ENCODE measurements at regions not wholly inside any gene's neighbourhood (a gene's known extent, or its start where the extent isn't known, plus 50 kb on each side); places are given as distances from the start of the nearest gene placed in this dataset.

DNA sequence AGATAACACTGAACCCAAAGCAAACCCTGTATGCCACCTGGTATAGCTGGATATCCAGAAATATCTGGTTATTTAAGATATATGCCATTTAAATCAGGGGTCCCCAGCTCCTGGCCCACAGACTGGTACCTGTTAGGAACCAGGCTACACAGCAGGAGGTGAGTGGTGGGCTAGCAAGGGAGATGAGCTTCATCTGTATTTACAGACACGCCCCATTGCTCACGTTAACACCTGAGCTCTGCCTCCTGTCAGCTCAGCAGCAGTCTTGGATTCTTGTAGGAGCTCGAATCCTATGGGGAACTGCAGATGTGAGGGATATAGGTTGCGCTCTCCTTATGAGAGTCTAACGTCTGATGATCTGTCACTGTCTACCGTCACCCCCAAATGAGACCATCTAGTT is 646.6 kb downstream of the TLE4 start:
- no peak overlapping the region for H3K9ac ChIP-seq (ENCODE audit: low read depth, low read length)
- no peak overlapping the region for H3K4me3 ChIP-seq (ENCODE audit: low read length)
- no peaks in the 10 kb centered on the region for H3K4me1 ChIP-seq (ENCODE audit: control insufficient read depth, insufficient read depth, low read length)
- H3K4me2 ChIP-seq (ENCODE audit: low read length): no peak overlapping the region
- H3K9me3 ChIP-seq (replicated peaks; ENCODE audit: low read length): no peaks in the 10 kb centered on the region
- H3K36me3 ChIP-seq (ENCODE audit: insufficient read depth, low read length): no peaks in the 10 kb centered on the region
- H3K27me3 ChIP-seq (ENCODE audit: control insufficient read depth, insufficient read depth, low read length): no peaks in the 10 kb centered on the region

DNA sequence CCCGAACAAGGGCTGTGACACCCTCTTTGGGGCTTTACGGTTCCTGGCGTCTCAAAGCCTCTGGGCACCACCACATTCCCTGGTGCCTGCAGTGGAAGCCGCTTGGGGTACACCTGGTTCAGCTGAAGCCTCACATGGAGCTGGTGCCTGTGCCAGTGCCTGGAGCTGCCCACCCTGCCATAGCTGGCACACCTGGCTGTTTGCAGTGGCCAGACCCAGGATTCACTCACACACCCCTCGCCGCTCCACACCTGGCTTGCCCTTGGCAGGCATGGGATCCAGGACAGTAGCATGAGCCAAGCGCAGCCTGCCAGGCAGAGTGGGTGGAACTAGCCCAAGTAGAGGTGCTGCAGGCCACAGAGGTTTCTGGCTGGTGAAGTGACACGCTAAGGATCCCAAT is 641.8 kb downstream of the TLE4 start:
- Histone ChIP-seq H3K36me3 (ENCODE audit: insufficient read depth, low read length) (no peaks in the 10 kb centered on the region), H3K9me3 (replicated peaks; ENCODE audit: low read length) (no peaks in the 10 kb centered on the region)

DNA sequence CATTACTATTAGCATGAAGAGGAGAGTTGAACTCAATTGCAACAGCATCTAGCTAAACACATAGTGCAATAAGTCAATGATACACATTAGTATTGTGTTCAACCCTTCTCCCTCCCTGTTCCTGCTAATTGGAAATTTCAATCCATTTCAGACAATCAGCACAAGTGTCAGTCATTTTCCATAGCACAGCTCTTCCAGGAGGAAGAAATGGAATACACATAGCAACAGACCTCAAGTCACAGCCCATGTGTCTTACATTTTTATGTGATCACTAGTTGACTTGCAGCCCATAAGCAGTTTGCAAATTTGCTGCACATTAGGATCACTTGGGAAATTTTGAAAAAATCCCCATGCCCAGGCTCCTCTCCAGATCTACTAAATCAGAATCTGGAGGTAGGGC is 636.9 kb downstream of the TLE4 start:
- no peak overlapping the region for H3K4me3 ChIP-seq (ENCODE audit: low read length)
- no peak overlapping the region for H3K4me2 ChIP-seq (ENCODE audit: low read length)
- no peak overlapping the region for H3K9ac ChIP-seq (ENCODE audit: low read depth, low read length)
- H3K27me3 ChIP-seq (ENCODE audit: control insufficient read depth, insufficient read depth, low read length): no peaks in the 10 kb centered on the region
- H3K36me3 ChIP-seq (ENCODE audit: insufficient read depth, low read length): no peaks in the 10 kb centered on the region
- H3K9me3 ChIP-seq (replicated peaks; ENCODE audit: low read length): no peaks in the 10 kb centered on the region
- no peaks in the 10 kb centered on the region for H3K4me1 ChIP-seq (ENCODE audit: control insufficient read depth, insufficient read depth, low read length)

More for the DNA sequence above, 641.8 kb downstream of the TLE4 start:
- H3K4me2 ChIP-seq (ENCODE audit: low read length): no peak overlapping the region
- no peaks in the 10 kb centered on the region for H3K27me3 ChIP-seq (ENCODE audit: control insufficient read depth, insufficient read depth, low read length)
- H3K4me1 ChIP-seq (ENCODE audit: control insufficient read depth, insufficient read depth, low read length): no peaks in the 10 kb centered on the region
- H3K4me3 ChIP-seq (ENCODE audit: low read length): no peak overlapping the region
- H3K9ac ChIP-seq (ENCODE audit: low read depth, low read length): no peak overlapping the region

DNA sequence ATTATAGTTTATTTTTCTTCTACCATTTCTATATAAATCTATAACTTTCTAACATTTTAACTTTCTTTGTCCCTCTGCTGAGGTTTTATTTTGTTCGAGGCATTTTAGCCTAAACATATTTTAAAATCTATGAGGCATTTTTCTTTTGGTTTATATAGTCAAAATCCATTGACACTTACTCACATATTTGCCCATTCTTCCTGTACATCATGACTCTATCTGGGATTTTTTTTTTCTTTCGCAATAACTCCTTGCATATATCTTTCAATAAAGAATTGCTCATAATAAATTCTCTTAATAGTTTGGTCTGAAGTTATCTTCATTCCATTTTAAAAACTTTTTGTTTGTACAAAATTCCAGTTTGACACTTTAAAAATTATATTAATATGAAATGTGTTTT is 632.3 kb downstream of the TLE4 start:
- Histone ChIP-seq H3K4me2 (ENCODE audit: low read length) (no peak overlapping the region), H3K9ac (ENCODE audit: low read depth, low read length) (no peak overlapping the region), H3K9me3 (replicated peaks; ENCODE audit: low read length) (no peaks in the 10 kb centered on the region), H3K36me3 (ENCODE audit: insufficient read depth, low read length) (no peaks in the 10 kb centered on the region), H3K4me3 (ENCODE audit: low read length) (no peak overlapping the region), H3K27me3 (ENCODE audit: control insufficient read depth, insufficient read depth, low read length) (no peaks in the 10 kb centered on the region), H3K4me1 (ENCODE audit: control insufficient read depth, insufficient read depth, low read length) (no peaks in the 10 kb centered on the region)

DNA sequence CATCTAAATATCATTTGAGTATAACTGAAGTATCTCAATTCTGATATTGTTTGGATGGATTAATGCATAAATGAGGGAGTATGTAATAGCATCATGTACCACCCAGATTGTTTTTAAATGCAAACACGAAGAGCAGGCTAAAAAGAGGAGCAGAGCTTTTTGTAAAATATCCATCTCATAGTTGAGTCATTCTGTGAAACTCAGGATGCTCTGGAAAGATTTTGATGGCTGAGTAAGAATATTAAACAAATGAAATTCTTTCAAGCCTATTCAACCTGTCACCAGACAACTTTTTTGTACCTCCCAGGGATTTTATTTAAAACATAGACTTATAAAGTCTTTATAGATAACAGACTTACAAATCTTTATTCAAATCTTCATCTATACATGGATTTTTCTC is 625.9 kb downstream of the TLE4 start:
- Histone ChIP-seq H3K4me2 (ENCODE audit: low read length) (no peak overlapping the region), H3K36me3 (ENCODE audit: insufficient read depth, low read length) (no peaks in the 10 kb centered on the region), H3K9me3 (replicated peaks; ENCODE audit: low read length) (no peaks in the 10 kb centered on the region), H3K9ac (ENCODE audit: low read depth, low read length) (no peak overlapping the region), H3K27me3 (ENCODE audit: control insufficient read depth, insufficient read depth, low read length) (no peaks in the 10 kb centered on the region), H3K4me1 (ENCODE audit: control insufficient read depth, insufficient read depth, low read length) (no peaks in the 10 kb centered on the region), H3K4me3 (ENCODE audit: low read length) (no peak overlapping the region)

DNA sequence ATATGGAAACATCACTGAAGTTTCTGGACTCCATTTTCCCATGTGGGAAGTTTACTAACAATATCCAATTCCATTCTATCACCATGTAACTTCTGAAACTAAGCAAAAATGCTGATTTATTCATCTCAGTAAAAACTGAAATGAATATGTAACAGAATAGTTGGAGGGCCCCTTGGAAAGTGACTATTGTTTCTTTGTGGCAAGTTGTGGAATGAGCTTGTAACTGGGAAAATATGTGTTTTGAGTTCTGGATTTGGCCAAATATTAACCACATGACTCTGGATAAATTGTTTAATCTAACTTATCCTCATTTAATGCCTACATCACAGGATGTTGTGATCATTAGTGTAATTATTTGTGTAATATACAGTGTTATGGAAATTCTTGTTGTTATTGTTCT is 619.3 kb downstream of the TLE4 start:
- Histone ChIP-seq H3K4me3 (ENCODE audit: low read length) (no peak overlapping the region), H3K4me2 (ENCODE audit: low read length) (no peak overlapping the region), H3K36me3 (ENCODE audit: insufficient read depth, low read length) (no peaks in the 10 kb centered on the region), H3K27me3 (ENCODE audit: control insufficient read depth, insufficient read depth, low read length) (no peaks in the 10 kb centered on the region), H3K9me3 (replicated peaks; ENCODE audit: low read length) (no peaks in the 10 kb centered on the region), H3K4me1 (ENCODE audit: control insufficient read depth, insufficient read depth, low read length) (no peaks in the 10 kb centered on the region), H3K9ac (ENCODE audit: low read depth, low read length) (no peak overlapping the region)

DNA sequence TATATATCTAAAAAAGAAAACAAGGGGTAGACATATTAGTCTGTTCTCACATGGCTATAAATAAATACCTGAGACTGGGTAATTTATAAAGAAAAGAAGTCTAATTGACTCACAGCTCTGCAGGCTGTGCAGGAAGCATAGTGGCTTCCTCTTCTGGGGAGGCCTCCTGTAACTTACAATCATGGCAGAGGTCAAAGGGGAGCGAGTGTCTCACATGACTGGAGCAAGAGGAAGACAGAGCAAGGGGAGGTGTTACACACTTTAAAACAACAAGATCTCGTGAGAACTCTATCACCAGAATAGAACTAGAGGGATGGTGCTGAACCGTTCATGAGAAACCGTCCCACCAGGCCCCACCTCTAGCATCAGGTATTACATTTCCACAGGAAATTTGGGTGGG is 616.8 kb downstream of the TLE4 start:
- Histone ChIP-seq H3K4me3 (ENCODE audit: low read length) (no peak overlapping the region), H3K36me3 (ENCODE audit: insufficient read depth, low read length) (no peaks in the 10 kb centered on the region), H3K4me2 (ENCODE audit: low read length) (no peak overlapping the region), H3K9me3 (replicated peaks; ENCODE audit: low read length) (no peaks in the 10 kb centered on the region), H3K4me1 (ENCODE audit: control insufficient read depth, insufficient read depth, low read length) (no peaks in the 10 kb centered on the region), H3K9ac (ENCODE audit: low read depth, low read length) (no peak overlapping the region), H3K27me3 (ENCODE audit: control insufficient read depth, insufficient read depth, low read length) (no peaks in the 10 kb centered on the region)

DNA sequence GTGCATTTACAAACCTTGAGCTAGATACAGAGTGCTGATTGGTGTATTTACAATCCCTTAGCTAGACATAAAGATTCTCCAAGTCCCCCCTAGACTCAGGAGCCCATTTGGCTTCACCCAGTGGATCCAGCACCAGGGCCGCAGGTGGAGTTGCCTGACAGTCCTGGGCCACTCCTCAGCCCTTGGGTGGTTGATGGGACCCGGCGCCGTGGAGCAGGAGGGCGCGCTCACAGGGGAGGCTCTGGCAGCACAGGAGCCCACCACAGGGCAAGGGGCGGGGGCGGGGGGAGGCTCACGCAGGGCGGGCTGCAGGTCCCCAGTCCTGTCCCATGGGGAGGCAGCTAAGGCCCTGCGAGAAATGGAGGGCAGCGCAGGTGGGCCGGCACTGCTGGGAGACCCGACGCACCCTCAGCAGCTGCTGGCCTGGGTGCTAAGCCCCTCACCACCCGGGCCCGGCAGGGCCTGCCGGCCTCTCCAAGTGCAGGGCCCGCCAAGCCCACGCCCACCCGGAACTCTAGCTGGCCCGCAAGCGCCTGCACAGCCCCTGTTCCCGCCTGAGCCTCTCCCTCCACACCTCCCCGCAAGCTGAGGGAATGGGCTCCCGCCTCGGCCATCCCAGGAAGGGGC is 613.5 kb downstream of the TLE4 start:
- Histone ChIP-seq H3K9me3 (replicated peaks; ENCODE audit: low read length) (no peaks in the 10 kb centered on the region), H3K4me2 (ENCODE audit: low read length) (no peak overlapping the region), H3K4me1 (ENCODE audit: control insufficient read depth, insufficient read depth, low read length) (no peaks in the 10 kb centered on the region), H3K36me3 (ENCODE audit: insufficient read depth, low read length) (no peaks in the 10 kb centered on the region), H3K4me3 (ENCODE audit: low read length) (no peak overlapping the region), H3K27me3 (ENCODE audit: control insufficient read depth, insufficient read depth, low read length) (no peaks in the 10 kb centered on the region), H3K9ac (ENCODE audit: low read depth, low read length) (no peak overlapping the region)

DNA sequence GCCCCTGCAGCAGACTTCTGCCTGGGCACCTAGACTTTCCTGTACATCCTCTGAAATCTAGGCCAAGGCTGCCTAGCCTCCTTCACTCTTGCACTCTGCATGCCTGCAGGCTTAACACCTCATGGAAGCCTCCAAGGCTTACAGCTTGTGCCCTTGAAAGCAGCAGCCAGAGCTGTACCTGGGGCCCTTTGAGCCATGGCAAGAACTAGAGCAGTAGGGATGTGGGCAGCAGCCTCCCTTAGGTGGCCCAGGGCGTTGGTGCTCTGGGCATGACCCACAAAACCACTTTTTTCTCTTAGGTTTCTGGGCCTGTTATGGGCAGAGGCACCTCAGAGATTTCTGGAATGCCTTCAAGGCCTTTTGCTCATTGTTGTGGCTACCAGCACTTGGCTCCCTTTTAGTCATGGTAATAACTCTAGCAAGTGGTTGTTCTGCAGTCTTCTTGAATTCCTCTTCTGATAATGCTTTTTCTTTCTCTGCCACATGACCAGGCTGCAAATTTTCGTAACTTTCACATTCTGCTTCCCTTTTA is 606.2 kb downstream of the TLE4 start:
- no peaks in the 10 kb centered on the region for H3K36me3 ChIP-seq (ENCODE audit: insufficient read depth, low read length)
- no peaks in the 10 kb centered on the region for H3K4me1 ChIP-seq (ENCODE audit: control insufficient read depth, insufficient read depth, low read length)

DNA sequence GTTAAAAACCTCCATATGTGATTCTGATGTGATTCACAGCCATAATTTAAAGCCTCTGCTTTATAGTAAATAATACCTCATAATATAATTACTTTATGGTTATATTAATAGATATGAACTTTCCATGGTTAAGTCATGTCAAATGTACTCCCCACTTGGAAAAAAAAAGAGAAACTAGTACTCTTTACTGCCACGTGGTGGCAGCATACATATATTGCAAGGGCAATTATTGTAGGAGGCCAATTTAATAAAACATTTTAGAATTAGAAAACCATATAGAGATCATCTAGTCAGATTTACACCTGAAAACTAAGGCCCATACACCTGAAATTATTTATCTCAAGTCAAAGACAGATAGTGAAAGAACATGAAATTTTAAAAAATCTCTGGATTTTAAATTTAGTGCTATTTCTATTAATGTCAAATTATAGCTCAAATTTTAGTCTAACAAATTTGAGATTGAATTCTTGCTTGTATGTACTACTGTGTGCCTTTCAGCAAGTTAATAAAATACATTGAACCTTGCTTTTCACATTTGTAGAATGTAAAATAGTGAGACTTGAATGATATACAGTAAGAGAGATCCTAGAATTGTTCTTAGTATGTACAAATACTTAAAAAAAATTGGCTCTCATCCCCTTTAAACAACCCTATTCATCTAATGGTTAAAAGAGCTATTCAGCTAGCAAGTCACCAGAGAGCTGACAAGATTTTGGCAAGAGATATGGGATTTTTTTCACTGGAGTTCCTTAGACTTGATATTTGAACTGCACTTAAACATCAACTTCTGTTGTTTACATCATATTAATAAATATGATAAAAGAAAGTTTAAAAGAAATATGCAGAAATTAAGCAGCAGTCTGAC is 603.8 kb downstream of the TLE4 start:
- Histone ChIP-seq H3K4me2 (ENCODE audit: low read length) (no peak overlapping the region), H3K4me3 (ENCODE audit: low read length) (no peak overlapping the region), H3K9me3 (replicated peaks; ENCODE audit: low read length) (no peaks in the 10 kb centered on the region), H3K36me3 (ENCODE audit: insufficient read depth, low read length) (no peaks in the 10 kb centered on the region), H3K9ac (ENCODE audit: low read depth, low read length) (no peak overlapping the region), H3K4me1 (ENCODE audit: control insufficient read depth, insufficient read depth, low read length) (no peaks in the 10 kb centered on the region), H3K27me3 (ENCODE audit: control insufficient read depth, insufficient read depth, low read length) (no peaks in the 10 kb centered on the region)

More for the DNA sequence above, 606.2 kb downstream of the TLE4 start:
- H3K4me2 ChIP-seq (ENCODE audit: low read length): no peak overlapping the region
- H3K9me3 ChIP-seq (replicated peaks; ENCODE audit: low read length): no peaks in the 10 kb centered on the region
- H3K4me3 ChIP-seq (ENCODE audit: low read length): no peak overlapping the region
- H3K9ac ChIP-seq (ENCODE audit: low read depth, low read length): no peak overlapping the region
- H3K27me3 ChIP-seq (ENCODE audit: control insufficient read depth, insufficient read depth, low read length): no peaks in the 10 kb centered on the region

DNA sequence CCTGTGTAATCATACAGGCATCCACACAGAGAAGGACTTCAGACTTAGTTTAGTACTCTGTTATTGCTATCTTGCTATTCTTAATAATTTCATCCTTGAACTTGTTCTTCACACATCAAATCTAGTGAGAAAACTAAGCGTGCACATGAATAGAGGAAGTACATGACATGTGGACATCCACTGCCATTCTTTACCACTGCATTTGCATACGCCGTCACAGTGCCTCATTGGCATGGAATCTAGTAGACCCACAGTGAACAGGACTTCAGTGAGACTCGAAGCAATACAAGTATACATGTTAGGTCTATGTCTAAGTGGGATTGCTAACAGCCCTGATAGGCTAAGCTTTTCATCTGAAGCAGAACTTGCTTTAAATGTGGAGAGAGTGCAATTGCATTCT is 592.1 kb downstream of the TLE4 start:
- no peak overlapping the region for H3K4me3 ChIP-seq (ENCODE audit: low read length)
- H3K36me3 ChIP-seq (ENCODE audit: insufficient read depth, low read length): no peaks in the 10 kb centered on the region
- no peak overlapping the region for H3K4me2 ChIP-seq (ENCODE audit: low read length)
- H3K27me3 ChIP-seq (ENCODE audit: control insufficient read depth, insufficient read depth, low read length): no peaks in the 10 kb centered on the region
- no peak overlapping the region for H3K9ac ChIP-seq (ENCODE audit: low read depth, low read length)
- no peaks in the 10 kb centered on the region for H3K4me1 ChIP-seq (ENCODE audit: control insufficient read depth, insufficient read depth, low read length)
- no peaks in the 10 kb centered on the region for H3K9me3 ChIP-seq (replicated peaks; ENCODE audit: low read length)
